Activated T-cell treated with anti-CD3 and anti-CD28 coated beads, Interleukin-2, amount 50 U/mL, for 4 hours (primary cell): ENCODE measurements at regions not wholly inside any gene's neighbourhood (a gene's known extent, or its start where the extent isn't known, plus 50 kb on each side); places are given as distances from the start of the nearest gene placed in this dataset.
"Not testable (repeated sequence)": the region's sequence is repeated elsewhere in the genome, so short reads cannot be mapped to it uniquely, and the experiment has no call there.

Experiments
- ATAC-seq, 2 donors: fragments of 200-7000 bp; cut with Tn5 transposase; one replicate each; pipeline ENCODE4 v1.10.0; 2021
- DNase-seq: peaks from one replicate; pipeline ENCODE4 v3.0.0-alpha.2; 2020
- H3K27me3 Mint-ChIP-seq: one replicate; pipeline ENCODE4 v1.8.0; 2021; ENCODE audit warnings: low read depth, mixed read lengths
- H3K36me3 Mint-ChIP-seq: one replicate; pipeline ENCODE4 v1.8.0; 2022; ENCODE audit warnings: mixed read lengths; ENCODE audit not compliant: insufficient read depth
- H3K4me1 Mint-ChIP-seq: one replicate; pipeline ENCODE4 v1.8.0; 2021; ENCODE audit warnings: low read depth, mixed read lengths
- H3K4me3 Mint-ChIP-seq: one replicate; pipeline ENCODE4 v1.8.0; 2021; ENCODE audit warnings: mild to moderate bottlenecking, moderate library complexity, mixed read lengths
- H3K9me3 Mint-ChIP-seq: one replicate; pipeline ENCODE4 v1.8.0; 2021; ENCODE audit warnings: mixed read lengths

GRCh38 chr10:81479316-81479715, 395.7 kb upstream of the NRG3 start:
- DNase-seq (no peak), ATAC-seq (no peak)
- Mint-ChIP-seq H3K9me3 (no peaks in the 10 kb centered on the region), H3K27me3 (no peaks in the 10 kb centered on the region), H3K4me1 (no peaks in the 10 kb centered on the region), H3K36me3 (no peaks in the 10 kb centered on the region), H3K4me3 (no peak overlapping the region)

- no peak for ATAC-seq
- peaks cover 12% of the 10 kb centered on the region for H3K9me3 Mint-ChIP-seq
- no peak overlapping the region for H3K4me3 Mint-ChIP-seq
- H3K27me3 Mint-ChIP-seq: peaks cover 1% of the 10 kb centered on the region
- H3K36me3 Mint-ChIP-seq: no peaks in the 10 kb centered on the region
- DNase-seq: no peak
- H3K4me1 Mint-ChIP-seq: no peaks in the 10 kb centered on the region
Measured at GRCh38 chr10:81496626-81497025, 378.4 kb upstream of the NRG3 start.

GRCh38 chr10:81498011-81498551, 376.9 kb upstream of the NRG3 start:
- ATAC-seq (no peak), DNase-seq (no peak)
- Mint-ChIP-seq H3K4me1 (no peaks in the 10 kb centered on the region), H3K4me3 (no peak overlapping the region), H3K9me3 (peaks cover 9% of the 10 kb centered on the region), H3K36me3 (no peaks in the 10 kb centered on the region), H3K27me3 (peaks cover 1% of the 10 kb centered on the region)

GRCh38 chr10:81502677-81503359, 372.2 kb upstream of the NRG3 start:
- H3K4me3 Mint-ChIP-seq: no peak overlapping the region
- H3K4me1 Mint-ChIP-seq: no peaks in the 10 kb centered on the region
- H3K9me3 Mint-ChIP-seq: peaks cover 24% of the 10 kb centered on the region

GRCh38 chr10:81505777-81506176, 369.2 kb upstream of the NRG3 start:
- H3K9me3 Mint-ChIP-seq: peaks cover 24% of the 10 kb centered on the region
- ATAC-seq, H3K36me3 Mint-ChIP-seq, H3K27me3 Mint-ChIP-seq, DNase-seq, H3K4me1 Mint-ChIP-seq, H3K4me3 Mint-ChIP-seq: not testable (repeated sequence)

More at GRCh38 chr10:81502677-81503359, 372.2 kb upstream of the NRG3 start:
- Mint-ChIP-seq H3K36me3 (no peaks in the 10 kb centered on the region), H3K27me3 (no peaks in the 10 kb centered on the region)
- no peak for DNase-seq
- no peak for ATAC-seq

GRCh38 chr10:81514811-81515210, 360.2 kb upstream of the NRG3 start:
- Mint-ChIP-seq H3K4me1 (no peaks in the 10 kb centered on the region), H3K9me3 (peaks cover 10% of the 10 kb centered on the region), H3K4me3 (no peak overlapping the region), H3K36me3 (no peaks in the 10 kb centered on the region), H3K27me3 (no peaks in the 10 kb centered on the region)
- ATAC-seq (no peak), DNase-seq (no peak)

GRCh38 chr10:81520688-81521087, 354.3 kb upstream of the NRG3 start:
- no peak for ATAC-seq
- no peak for DNase-seq
- H3K27me3 Mint-ChIP-seq: no peaks in the 10 kb centered on the region
- H3K4me1 Mint-ChIP-seq: no peaks in the 10 kb centered on the region
- no peaks in the 10 kb centered on the region for H3K36me3 Mint-ChIP-seq
- H3K4me3 Mint-ChIP-seq: no peak overlapping the region
- H3K9me3 Mint-ChIP-seq: peaks cover 4% of the 10 kb centered on the region

GRCh38 chr10:81524467-81524866, 350.5 kb upstream of the NRG3 start:
- H3K9me3 Mint-ChIP-seq: peaks cover 5% of the 10 kb centered on the region
- no peak overlapping the region for H3K4me3 Mint-ChIP-seq
- H3K27me3 Mint-ChIP-seq: no peaks in the 10 kb centered on the region
- ATAC-seq: no peak
- H3K4me1 Mint-ChIP-seq: no peaks in the 10 kb centered on the region
- no peak for DNase-seq
- H3K36me3 Mint-ChIP-seq: no peaks in the 10 kb centered on the region

GRCh38 chr10:81532403-81532802, 342.6 kb upstream of the NRG3 start:
- Mint-ChIP-seq H3K4me1 (no peaks in the 10 kb centered on the region), H3K9me3 (peaks cover 3% of the 10 kb centered on the region), H3K4me3 (no peak overlapping the region), H3K27me3 (no peaks in the 10 kb centered on the region), H3K36me3 (no peaks in the 10 kb centered on the region)
- DNase-seq: no peak
- no peak for ATAC-seq

GRCh38 chr10:81534991-81535390, 340.0 kb upstream of the NRG3 start:
- no peaks in the 10 kb centered on the region for H3K4me1 Mint-ChIP-seq
- ATAC-seq (no peak), DNase-seq (no peak)
- H3K36me3 Mint-ChIP-seq: no peaks in the 10 kb centered on the region
- H3K9me3 Mint-ChIP-seq: peaks cover 18% of the 10 kb centered on the region
- no peak overlapping the region for H3K4me3 Mint-ChIP-seq
- no peaks in the 10 kb centered on the region for H3K27me3 Mint-ChIP-seq

GRCh38 chr10:81541517-81541916, 333.5 kb upstream of the NRG3 start:
- ATAC-seq (no peak), DNase-seq (no peak)
- Mint-ChIP-seq H3K9me3 (peaks cover 18% of the 10 kb centered on the region), H3K4me1 (no peaks in the 10 kb centered on the region), H3K27me3 (no peaks in the 10 kb centered on the region), H3K36me3 (no peaks in the 10 kb centered on the region), H3K4me3 (no peak overlapping the region)

- Mint-ChIP-seq H3K27me3 (no peaks in the 10 kb centered on the region), H3K36me3 (no peaks in the 10 kb centered on the region)
Measured at GRCh38 chr10:81546243-81546642, 328.8 kb upstream of the NRG3 start.

GRCh38 chr10:81548160-81548559, 326.8 kb upstream of the NRG3 start:
- peaks cover 27% of the 10 kb centered on the region for H3K9me3 Mint-ChIP-seq
- H3K36me3 Mint-ChIP-seq: no peaks in the 10 kb centered on the region
- H3K4me3 Mint-ChIP-seq: no peak overlapping the region
- no peaks in the 10 kb centered on the region for H3K27me3 Mint-ChIP-seq
- ATAC-seq (no peak), DNase-seq (no peak)
- no peaks in the 10 kb centered on the region for H3K4me1 Mint-ChIP-seq

More at GRCh38 chr10:81546243-81546642, 328.8 kb upstream of the NRG3 start:
- DNase-seq (no peak), ATAC-seq (no peak)
- no peaks in the 10 kb centered on the region for H3K4me1 Mint-ChIP-seq
- H3K9me3 Mint-ChIP-seq: peaks cover 25% of the 10 kb centered on the region
- H3K4me3 Mint-ChIP-seq: no peak overlapping the region

- no peaks in the 10 kb centered on the region for H3K4me1 Mint-ChIP-seq
- H3K27me3 Mint-ChIP-seq: peaks cover 3% of the 10 kb centered on the region
- H3K4me3 Mint-ChIP-seq: no peak overlapping the region
- H3K9me3 Mint-ChIP-seq: peaks cover 8% of the 10 kb centered on the region
- H3K36me3 Mint-ChIP-seq: no peaks in the 10 kb centered on the region
- no peak for ATAC-seq
- DNase-seq: no peak
Measured at GRCh38 chr10:81564143-81564542, 310.9 kb upstream of the NRG3 start.

GRCh38 chr10:81569488-81569887, 305.5 kb upstream of the NRG3 start:
- no peaks in the 10 kb centered on the region for H3K4me1 Mint-ChIP-seq
- peaks cover under 1% of the 10 kb centered on the region for H3K9me3 Mint-ChIP-seq
- no peak overlapping the region for H3K4me3 Mint-ChIP-seq
- ATAC-seq: peak in 1 of 2 donors; percentile 18
- no peaks in the 10 kb centered on the region for H3K36me3 Mint-ChIP-seq
- no peak for DNase-seq
- no peaks in the 10 kb centered on the region for H3K27me3 Mint-ChIP-seq
